RWPE2 (cell line): ENCODE measurements at regions not wholly inside any gene's neighbourhood (a gene's known extent, or its start where the extent isn't known, plus 50 kb on each side); places are given as distances from the start of the nearest gene placed in this dataset.

Experiments
- ATAC-seq: fragments of 200-7000 bp; cut with Tn5 transposase; 3 replicates; pipeline ENCODE4 v1.9.1; 2021; ENCODE audit warnings: low read depth
- DNase-seq: peaks from one replicate; pipeline ENCODE4 v3.0.0-alpha.2; 2020; ENCODE audit warnings: low spot score
- H3K27ac ChIP-seq: fragments of 450-650 bp; 2 replicates; pipeline ENCODE4 v1.5.1; 2017; ENCODE audit warnings: mild to moderate bottlenecking; ENCODE audit not compliant: poor library complexity, severe bottlenecking
- H3K27me3 ChIP-seq: fragments of 250-450 bp; sonication (Bioruptor Pico); 2 replicates; pipeline ENCODE4 v1.5.1; 2021; ENCODE audit warnings: mild to moderate bottlenecking, moderate library complexity; ENCODE audit not compliant: insufficient read depth, poor library complexity, severe bottlenecking
- H3K36me3 ChIP-seq: fragments of 250-450 bp; sonication (Bioruptor Pico); 2 replicates; pipeline ENCODE4 v1.5.1; 2020; ENCODE audit warnings: low read depth, mild to moderate bottlenecking, moderate library complexity
- H3K4me1 ChIP-seq: fragments of 250-450 bp; sonication (Bioruptor Pico); 2 replicates; pipeline ENCODE4 v1.5.1; 2021; ENCODE audit warnings: mild to moderate bottlenecking, moderate library complexity; ENCODE audit not compliant: insufficient read depth, poor library complexity, severe bottlenecking
- H3K4me3 ChIP-seq: fragments of 250-450 bp; sonication (Bioruptor Pico); 2 replicates; pipeline ENCODE4 v1.5.1; 2021; ENCODE audit warnings: mild to moderate bottlenecking, moderate library complexity; ENCODE audit not compliant: severe bottlenecking
- H3K9me3 ChIP-seq: fragments of 250-450 bp; sonication (Bioruptor Pico); 2 replicates; pipeline ENCODE4 v1.5.1; 2021; ENCODE audit warnings: mild to moderate bottlenecking, moderate library complexity; ENCODE audit not compliant: severe bottlenecking
- CTCF ChIP-seq: fragments of 450-650 bp; IDR thresholded peaks from one replicate; pipeline ENCODE4 v1.5.1; 2017; ENCODE audit warnings: mild to moderate bottlenecking, moderate library complexity; ENCODE audit not compliant: poor library complexity, severe bottlenecking

GRCh38 chr13:67372868-67373464 is 142.8 kb upstream of the PCDH9 start:
- peaks cover 20% of the 10 kb centered on the region for H3K4me1 ChIP-seq
- TF ChIP-seq CTCF = no peak
- ATAC-seq (no peak), DNase-seq (no peak)
- H3K9me3 ChIP-seq = no peaks in the 10 kb centered on the region
- no peaks in the 10 kb centered on the region for H3K27me3 ChIP-seq
- H3K36me3 ChIP-seq = no peaks in the 10 kb centered on the region
- no peak overlapping the region for H3K4me3 ChIP-seq
- H3K27ac ChIP-seq = no peak overlapping the region

- peak; percentile 97 for ATAC-seq
Observed at GRCh38 chr13:67369895-67370660, 139.9 kb upstream of the PCDH9 start.

GRCh38 chr13:67367399-67367798 is 137.3 kb upstream of the PCDH9 start:
- no peak for DNase-seq

More at GRCh38 chr13:67369895-67370660, 139.9 kb upstream of the PCDH9 start:
- Histone ChIP-seq H3K4me1 (peaks cover 20% of the 10 kb centered on the region), H3K27me3 (no peaks in the 10 kb centered on the region), H3K36me3 (no peaks in the 10 kb centered on the region), H3K4me3 (no peak overlapping the region), H3K27ac (peak overlapping the region; percentile 87), H3K9me3 (no peaks in the 10 kb centered on the region)
- DNase-seq = no peak
- no peak for TF ChIP-seq CTCF

GRCh38 chr13:67366533-67366932 is 136.4 kb upstream of the PCDH9 start:
- H3K4me1 ChIP-seq = peaks cover 13% of the 10 kb centered on the region
- no peaks in the 10 kb centered on the region for H3K36me3 ChIP-seq
- no peak for ATAC-seq
- H3K27ac ChIP-seq = no peak overlapping the region
- H3K27me3 ChIP-seq = no peaks in the 10 kb centered on the region
- no peak overlapping the region for H3K4me3 ChIP-seq
- peak; percentile 34 for TF ChIP-seq CTCF
- H3K9me3 ChIP-seq = no peaks in the 10 kb centered on the region
- DNase-seq = no peak

More at GRCh38 chr13:67367399-67367798, 137.3 kb upstream of the PCDH9 start:
- Histone ChIP-seq H3K27me3 (no peaks in the 10 kb centered on the region), H3K36me3 (no peaks in the 10 kb centered on the region), H3K4me1 (peaks cover 16% of the 10 kb centered on the region), H3K27ac (no peak overlapping the region), H3K4me3 (no peak overlapping the region), H3K9me3 (no peaks in the 10 kb centered on the region)
- TF ChIP-seq CTCF = no peak
- ATAC-seq = no peak
